ENCODE measurements at regions not wholly inside any gene's neighbourhood (a gene's known extent, or its start where the extent isn't known, plus 50 kb on each side); places are given as distances from the start of the nearest gene placed in this dataset.

DNA sequence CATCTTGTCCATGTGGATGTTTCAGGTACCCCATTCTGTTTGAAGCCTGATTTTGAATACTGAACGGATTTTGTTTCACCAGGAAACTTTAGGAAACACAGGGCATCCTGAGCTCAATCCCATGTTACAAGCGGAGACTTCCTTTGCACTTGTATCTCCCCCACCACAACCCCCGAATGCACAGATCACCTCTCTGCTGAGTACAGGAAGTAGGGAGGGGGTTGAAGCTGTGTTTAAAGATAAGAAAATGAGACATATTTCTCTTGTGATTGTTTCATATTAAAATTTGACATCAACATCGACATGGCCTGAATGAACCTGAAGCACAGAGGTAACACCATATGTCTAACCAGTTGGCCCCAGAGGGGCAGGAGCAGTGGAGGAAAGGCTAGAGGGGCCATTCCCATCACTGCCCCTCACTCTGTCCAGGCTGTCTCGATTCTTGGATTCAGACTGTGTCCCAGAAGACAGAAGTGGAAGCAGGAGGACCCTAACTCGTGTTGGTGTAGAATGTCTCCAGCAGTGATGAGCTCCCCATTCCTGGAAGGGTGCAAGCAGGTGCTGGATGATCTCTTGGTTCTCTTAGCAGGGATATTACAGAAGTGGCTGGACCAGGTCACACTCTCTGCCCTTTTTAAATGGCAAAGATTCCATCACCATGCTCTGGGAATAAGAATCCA is 59.6 kb upstream of the IQSEC1 start:
- TF ChIP-seq MYC (IDR thresholded peaks at IDR 0.05; ENCODE audit: low read depth, low read length), result no peak
- TF ChIP-seq, protein P1, sequence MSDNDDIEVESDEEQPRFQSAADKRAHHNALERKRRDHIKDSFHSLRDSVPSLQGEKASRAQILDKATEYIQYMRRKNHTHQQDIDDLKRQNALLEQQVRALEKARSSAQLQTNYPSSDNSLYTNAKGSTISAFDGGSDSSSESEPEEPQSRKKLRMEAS (IDR thresholded peaks at IDR 0.05; ENCODE audit: low read depth, low read length), result no peak
- no peak for TF ChIP-seq POLR2A (IDR thresholded peaks at IDR 0.05; ENCODE audit: extremely low read depth, insufficient read length)
- TF ChIP-seq, protein P2, sequence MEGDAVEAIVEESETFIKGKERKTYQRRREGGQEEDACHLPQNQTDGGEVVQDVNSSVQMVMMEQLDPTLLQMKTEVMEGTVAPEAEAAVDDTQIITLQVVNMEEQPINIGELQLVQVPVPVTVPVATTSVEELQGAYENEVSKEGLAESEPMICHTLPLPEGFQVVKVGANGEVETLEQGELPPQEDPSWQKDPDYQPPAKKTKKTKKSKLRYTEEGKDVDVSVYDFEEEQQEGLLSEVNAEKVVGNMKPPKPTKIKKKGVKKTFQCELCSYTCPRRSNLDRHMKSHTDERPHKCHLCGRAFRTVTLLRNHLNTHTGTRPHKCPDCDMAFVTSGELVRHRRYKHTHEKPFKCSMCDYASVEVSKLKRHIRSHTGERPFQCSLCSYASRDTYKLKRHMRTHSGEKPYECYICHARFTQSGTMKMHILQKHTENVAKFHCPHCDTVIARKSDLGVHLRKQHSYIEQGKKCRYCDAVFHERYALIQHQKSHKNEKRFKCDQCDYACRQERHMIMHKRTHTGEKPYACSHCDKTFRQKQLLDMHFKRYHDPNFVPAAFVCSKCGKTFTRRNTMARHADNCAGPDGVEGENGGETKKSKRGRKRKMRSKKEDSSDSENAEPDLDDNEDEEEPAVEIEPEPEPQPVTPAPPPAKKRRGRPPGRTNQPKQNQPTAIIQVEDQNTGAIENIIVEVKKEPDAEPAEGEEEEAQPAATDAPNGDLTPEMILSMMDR (IDR thresholded peaks at IDR 0.05; ENCODE audit: low read depth, low read length), result no peak
- H3K4me3 ChIP-seq (ENCODE audit: low read depth, low read length), result no peak overlapping the region
- DNase-seq (ENCODE audit: low read depth), result no peak

DNA sequence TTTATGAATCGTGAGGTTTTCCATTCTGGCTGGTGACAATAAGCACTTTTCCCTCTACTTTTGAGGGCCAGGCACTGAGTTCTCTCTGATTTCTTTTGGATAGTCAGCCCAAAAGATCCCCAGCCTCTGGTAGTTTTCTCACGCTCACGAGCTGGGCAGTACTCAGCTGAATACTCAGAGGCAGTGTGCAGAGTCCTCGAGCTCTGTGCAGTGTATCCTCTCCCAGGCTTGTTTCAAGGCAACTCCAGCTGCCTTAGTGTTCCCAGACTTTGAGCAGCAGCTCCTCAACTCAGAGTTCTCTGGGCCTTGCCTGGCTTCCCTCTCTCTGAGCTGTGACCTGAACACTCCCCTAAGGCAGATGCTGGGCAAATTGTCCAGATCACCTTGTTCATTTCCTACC is 59.1 kb upstream of the IQSEC1 start:
- no peak for TF ChIP-seq MYC (IDR thresholded peaks at IDR 0.05; ENCODE audit: low read depth, low read length)
- no peak for TF ChIP-seq POLR2A (IDR thresholded peaks at IDR 0.05; ENCODE audit: extremely low read depth, insufficient read length)
- TF ChIP-seq, protein P1 (IDR thresholded peaks at IDR 0.05; ENCODE audit: low read depth, low read length), result no peak
- TF ChIP-seq, protein P2 (IDR thresholded peaks at IDR 0.05; ENCODE audit: low read depth, low read length), result no peak
- no peak overlapping the region for H3K4me3 ChIP-seq (ENCODE audit: low read depth, low read length)
- no peak for DNase-seq (ENCODE audit: low read depth)

DNA sequence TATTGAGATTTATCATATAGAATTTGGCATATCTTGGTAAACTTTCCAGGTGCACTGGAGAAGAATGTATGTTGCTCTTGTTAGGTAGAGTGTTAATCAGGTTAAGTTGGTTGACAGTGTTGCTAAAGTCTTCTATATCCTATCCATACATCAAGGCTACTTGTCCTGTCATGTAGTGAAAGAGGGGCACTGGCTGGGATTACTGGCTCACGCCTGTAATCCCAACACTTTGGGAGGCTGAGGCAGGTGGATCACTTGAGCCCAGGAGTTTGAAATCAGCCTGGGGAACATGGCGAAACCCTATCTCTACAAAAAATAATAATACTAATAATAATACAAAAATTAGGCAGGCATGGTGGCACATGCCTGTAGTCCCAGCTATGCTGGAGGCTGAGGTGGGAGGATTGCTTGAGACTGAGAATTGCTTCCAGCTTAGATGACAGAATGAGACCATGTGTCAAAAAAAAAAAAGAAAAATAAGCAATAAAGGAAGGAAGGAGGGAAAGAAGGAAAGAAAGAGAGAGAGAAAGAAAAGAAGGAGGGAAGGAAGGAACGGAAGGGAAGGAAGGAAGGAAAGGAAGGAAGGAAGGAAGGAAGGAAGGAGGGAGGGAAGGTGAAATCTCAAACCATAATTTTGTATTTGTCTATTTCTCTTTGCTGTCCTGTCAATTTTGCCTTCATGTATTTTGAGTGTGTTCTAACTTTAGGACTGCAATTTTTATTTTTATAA is 57.4 kb upstream of the IQSEC1 start:
- DNase-seq (ENCODE audit: low read depth), result no peak
- H3K4me3 ChIP-seq (ENCODE audit: low read depth, low read length), result no peak overlapping the region
- TF ChIP-seq POLR2A (IDR thresholded peaks at IDR 0.05; ENCODE audit: extremely low read depth, insufficient read length) (no peak), MYC (IDR thresholded peaks at IDR 0.05; ENCODE audit: low read depth, low read length) (no peak)
- TF ChIP-seq, protein P2 (IDR thresholded peaks at IDR 0.05; ENCODE audit: low read depth, low read length), result no peak
- TF ChIP-seq, protein P1 (IDR thresholded peaks at IDR 0.05; ENCODE audit: low read depth, low read length), result no peak

DNA sequence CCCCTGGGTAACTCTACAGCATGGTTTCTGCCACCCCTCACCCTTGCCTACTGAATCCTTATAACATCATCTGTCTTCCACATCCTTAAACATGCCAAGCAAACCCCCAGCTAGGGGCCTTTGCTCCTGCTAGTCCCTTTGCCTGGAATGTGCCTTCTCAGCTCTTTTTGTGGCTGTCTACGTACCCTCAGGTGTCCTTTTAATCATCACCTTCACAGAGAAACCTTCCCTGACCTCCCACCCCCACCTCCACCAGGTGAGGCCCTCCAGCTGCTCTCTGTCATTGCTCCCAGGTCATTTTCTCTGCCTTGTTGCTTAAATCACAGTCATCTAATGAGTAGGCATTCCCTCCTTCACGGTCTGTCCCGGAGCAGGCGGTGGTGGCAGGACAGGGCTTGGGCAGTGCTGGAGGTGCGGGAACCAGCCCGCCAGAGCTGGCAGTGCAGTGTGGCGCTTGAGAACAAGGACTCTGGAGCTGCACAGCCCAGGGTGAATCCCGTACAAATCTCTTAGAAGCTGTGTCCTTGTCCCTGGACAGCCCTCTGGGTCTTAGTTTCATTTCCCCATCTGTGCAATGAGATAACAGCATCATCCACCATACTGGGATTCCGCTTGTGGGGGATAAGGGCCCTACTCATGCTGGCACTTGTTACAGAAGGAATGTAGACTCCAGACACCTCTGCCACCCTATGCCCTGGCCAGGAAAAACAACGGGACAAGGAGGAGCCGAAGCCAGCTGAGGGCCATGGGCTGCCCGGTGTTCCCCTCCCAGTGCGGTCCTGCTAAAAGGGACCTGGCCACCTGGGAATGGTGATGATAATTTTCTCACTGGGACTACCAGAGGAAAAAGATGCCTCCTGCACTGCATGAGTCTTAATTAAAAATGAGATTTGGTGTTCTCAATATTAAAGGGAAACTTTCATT is 52.1 kb upstream of the IQSEC1 start:
- DNase-seq (ENCODE audit: low read depth), result no peak
- TF ChIP-seq, protein P1 (IDR thresholded peaks at IDR 0.05; ENCODE audit: low read depth, low read length), result no peak
- TF ChIP-seq, protein P2 (IDR thresholded peaks at IDR 0.05; ENCODE audit: low read depth, low read length), result no peak
- TF ChIP-seq MYC (IDR thresholded peaks at IDR 0.05; ENCODE audit: low read depth, low read length), result no peak
- no peak for TF ChIP-seq POLR2A (IDR thresholded peaks at IDR 0.05; ENCODE audit: extremely low read depth, insufficient read length)
- H3K4me3 ChIP-seq (ENCODE audit: low read depth, low read length), result no peak overlapping the region

DNA sequence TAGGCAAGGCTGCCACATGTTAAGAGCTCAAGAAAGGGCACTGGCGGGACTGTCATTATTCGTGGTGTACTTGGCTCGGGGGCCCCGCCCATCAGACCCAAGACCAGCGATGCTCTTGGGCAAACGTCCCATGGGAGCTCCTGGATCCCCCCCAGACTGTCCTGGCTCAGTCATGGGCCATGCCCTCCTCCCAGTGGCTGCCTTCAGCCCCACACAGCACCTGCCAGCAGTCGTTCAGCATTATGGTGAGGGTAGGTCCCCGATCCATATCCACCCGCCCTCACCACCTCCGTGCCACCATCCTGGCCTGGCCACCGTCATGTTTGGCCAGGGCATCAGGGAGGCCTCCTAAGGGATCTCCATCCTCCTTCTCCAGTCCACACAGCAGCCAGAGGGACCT is 51.4 kb upstream of the IQSEC1 start:
- H3K4me3 ChIP-seq (ENCODE audit: low read depth, low read length), result no peak overlapping the region
- no peak for DNase-seq (ENCODE audit: low read depth)
- TF ChIP-seq POLR2A (IDR thresholded peaks at IDR 0.05; ENCODE audit: extremely low read depth, insufficient read length) (no peak), MYC (IDR thresholded peaks at IDR 0.05; ENCODE audit: low read depth, low read length) (no peak)
- TF ChIP-seq, protein P1 (IDR thresholded peaks at IDR 0.05; ENCODE audit: low read depth, low read length), result no peak
- TF ChIP-seq, protein P2 (IDR thresholded peaks at IDR 0.05; ENCODE audit: low read depth, low read length), result no peak

Data from NB4 (cell line).